HG02938 (cell line): ENCODE measurements at regions not wholly inside any gene's neighbourhood (a gene's known extent, or its start where the extent isn't known, plus 50 kb on each side); places are given as distances from the start of the nearest gene placed in this dataset.

Source experiments
- ATAC-seq: cut with Tn5 transposase; IDR thresholded peaks from one replicate; pipeline ENCODE4 v1.9.1; 2021; ENCODE audit warnings: mild to moderate bottlenecking, moderate library complexity; ENCODE audit not compliant: unreplicated experiment

DNA sequence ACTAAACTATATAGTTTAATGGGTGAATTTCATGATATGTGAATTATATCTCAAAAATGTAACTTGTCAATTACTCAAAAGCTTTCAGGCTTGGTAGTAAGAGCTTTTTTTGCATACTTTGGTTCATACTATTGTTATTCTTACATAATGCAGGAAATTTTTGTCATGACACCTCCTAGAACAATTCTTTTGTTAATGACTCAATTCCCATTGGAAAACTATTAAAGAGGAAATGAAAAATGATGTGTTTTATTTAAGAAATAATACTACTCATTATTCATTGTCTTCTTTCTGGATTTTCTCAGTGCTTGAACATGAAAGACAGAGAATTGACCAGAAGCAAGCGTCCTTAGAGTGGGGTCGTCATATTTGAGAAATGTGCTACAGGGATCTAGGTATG lies 196.4 kb upstream of the KCNJ16 start:
- ATAC-seq, result no peak

DNA sequence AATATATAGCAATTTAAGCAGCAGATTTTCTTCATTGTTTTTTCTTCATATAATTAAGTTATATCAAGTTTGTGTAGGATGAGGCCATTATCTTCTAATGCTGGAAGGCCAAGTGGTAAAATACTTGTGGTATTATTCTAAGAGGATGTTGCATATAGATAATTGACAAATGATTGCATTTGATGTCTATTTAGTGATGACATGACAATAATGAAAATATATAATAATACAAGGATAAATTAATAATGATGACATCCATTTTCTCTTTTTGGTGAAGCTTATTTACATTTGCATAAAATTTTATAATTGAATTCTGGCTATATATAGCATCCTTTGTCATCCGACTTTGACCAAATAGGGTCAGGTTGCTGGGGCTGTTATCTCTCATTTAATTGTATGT lies 195.4 kb upstream of the KCNJ16 start:
- no peak for ATAC-seq

DNA sequence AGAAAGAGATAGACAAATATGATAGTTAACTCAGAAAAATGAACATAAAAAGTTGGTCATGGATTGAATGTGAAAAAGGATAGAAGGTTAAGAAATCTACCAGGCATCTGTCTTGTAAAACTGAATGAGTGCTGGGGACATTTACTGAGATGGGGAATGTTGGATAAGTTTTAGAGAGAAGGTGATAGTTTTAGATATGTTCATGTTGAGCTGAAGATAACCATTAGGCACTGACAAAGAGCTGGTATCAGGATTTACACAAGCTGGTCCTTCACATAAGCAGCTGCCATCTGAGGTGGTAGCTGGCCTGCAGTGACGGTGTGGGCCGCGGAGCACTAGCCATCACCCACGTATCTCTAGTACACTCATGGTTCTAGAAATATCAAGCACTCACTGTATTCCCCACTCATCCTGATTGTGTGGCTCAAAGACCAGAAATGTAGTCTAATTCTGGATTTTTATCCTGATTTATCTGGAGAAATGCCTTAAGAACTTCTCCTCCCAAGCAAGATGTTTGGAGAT lies 194.4 kb upstream of the KCNJ16 start:
- ATAC-seq, result no peak

DNA sequence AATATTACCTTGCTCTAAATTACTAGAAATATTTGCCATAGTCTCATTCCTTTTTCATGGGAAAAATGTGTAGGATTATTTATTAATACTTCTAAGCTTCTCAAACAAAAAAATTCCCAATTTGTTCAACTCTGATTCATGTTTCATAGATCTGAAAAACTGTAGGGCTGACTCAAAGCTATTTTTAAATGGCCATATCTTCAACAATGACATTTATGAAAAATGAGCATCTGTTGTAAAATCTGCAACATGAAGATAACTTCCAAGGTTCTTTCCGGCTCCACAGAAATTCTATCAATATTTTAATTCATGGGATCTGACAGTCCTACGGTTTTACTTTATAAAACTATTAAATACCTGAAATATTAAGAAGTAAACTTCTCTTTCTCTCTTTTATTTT lies 192.7 kb upstream of the KCNJ16 start:
- ATAC-seq, result no peak

DNA sequence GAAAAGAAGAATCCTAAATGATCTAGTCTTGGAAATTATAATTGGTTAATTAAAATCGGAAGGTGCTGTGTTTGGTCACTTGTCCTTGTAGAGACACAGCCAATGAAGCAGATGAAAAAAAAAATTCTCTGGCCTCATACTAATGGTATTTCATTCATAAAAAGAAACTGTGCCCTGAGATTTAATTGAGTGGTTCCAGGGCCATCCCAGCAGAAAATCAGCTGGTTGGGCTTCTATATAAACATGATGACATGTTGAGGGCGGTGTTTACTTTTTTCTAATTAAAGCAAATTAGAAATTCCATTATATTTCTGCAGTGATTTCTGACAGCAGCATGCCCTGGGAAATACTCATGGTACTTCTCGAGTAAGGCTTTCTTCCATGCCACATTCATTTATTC lies 191.9 kb upstream of the KCNJ16 start:
- no peak for ATAC-seq

DNA sequence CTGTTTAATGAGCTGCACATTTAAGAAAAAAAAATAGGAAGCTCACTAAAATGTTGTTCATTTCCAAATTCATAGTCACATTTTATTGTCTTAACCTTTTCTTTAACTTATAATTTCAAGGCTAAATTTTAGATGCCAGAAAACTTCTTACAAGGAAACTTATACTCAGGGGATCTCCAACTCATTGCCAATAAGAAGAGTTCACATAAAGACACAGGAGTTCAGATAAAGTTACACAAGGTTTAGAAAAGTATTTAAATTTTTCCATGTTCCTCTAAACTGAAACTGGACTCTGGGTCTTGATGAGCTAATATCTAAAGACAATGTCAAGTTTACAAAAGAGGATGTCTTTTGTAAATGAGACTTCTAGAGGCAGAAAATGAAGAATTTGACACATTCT lies 190.7 kb upstream of the KCNJ16 start:
- no peak for ATAC-seq

DNA sequence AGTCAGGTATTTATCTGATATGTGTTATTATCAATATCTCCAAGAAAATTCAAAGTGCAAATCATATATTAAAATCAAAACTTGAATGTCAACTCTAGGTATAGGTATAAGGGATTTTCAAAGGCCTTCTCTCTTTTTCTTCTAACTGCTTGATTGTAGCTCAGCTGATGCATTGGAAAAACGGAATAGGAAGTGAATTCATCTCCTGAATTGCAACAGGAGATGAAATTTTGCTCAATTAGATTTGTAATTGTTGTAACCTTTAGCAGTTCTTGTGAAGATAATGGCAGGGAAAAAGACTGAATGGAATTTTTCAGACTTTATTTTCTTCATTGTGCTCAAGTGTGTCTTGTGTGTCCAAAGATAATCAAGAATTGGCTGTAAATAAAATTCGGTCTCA lies 190.2 kb upstream of the KCNJ16 start:
- no peak for ATAC-seq

DNA sequence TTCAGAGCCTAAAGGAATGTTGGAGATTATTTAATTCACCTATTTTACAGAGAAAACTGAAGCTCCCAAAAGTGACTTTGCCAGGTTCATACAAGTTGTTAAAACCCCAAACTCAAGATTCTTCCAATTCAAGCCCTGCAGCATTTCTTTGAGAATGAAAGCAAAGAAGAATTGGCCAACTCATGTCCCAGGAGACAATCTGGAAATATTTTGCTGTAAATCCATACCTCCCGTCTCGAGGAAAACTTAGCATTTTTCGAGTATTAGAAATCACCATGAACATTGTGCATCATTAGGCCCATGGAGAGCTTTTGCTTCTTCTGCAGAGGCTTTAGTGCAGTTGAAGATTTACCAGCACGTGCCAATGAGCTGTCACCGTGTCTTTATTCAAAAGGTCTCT lies 176.4 kb upstream of the KCNJ16 start:
- no peak for ATAC-seq

DNA sequence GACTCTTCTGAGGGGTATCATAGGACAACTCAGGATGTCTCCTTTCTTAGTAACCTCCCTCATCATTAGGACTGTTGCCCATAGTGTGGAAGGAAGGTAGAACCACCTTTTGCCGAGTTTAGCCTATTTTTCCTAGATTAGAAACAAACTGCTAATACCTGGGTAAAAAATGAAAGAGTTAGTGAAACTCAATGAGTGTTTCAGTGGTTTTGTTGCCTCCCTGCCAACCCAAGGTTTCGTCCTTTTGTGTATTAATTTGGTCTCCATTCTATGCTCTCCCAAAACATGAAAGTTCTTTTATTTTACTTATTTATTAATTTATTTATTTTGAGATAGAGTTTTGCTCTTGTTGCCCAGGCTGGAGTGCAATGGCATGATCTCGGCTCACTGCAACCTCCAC lies 174.9 kb upstream of the KCNJ16 start:
- no peak for ATAC-seq

DNA sequence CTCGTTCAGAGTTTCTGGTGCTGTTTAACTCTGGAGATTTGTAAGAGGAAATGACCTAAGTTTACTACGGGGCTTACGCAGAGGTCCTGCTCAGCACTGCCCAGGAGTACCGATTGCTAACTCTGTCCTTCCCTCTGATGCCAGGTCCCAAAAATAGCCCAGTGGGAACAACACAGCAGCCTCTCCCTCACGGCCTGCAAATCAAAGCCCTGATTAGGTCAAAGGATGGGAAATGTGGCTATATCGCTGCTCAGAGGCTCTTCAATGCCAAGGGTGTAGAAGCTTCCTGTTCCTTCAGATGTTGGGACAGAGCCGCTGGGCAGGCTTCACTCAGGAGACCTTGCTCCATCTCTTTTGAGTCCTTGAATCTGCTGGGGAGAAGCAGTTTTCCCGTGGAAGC lies 174.2 kb upstream of the KCNJ16 start:
- no peak for ATAC-seq

DNA sequence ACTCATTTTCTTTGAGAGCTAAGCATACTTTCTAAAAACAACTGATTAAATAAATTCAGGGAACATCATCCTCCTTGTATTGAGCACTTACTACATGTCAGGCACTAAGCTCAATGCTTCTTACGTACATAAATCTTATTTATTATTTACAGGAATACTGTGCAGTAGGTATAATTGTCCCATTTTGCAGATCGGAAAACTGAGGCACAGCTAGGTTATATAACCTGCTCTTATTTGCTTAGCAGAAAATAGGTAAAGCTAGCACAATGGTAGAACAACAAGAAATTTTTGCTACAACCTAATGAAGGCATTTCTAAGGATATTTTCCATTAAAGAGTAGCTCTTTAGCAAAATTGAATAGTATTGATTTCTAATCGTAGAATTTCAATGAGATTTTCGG lies 168.7 kb upstream of the KCNJ16 start:
- no peak for ATAC-seq

DNA sequence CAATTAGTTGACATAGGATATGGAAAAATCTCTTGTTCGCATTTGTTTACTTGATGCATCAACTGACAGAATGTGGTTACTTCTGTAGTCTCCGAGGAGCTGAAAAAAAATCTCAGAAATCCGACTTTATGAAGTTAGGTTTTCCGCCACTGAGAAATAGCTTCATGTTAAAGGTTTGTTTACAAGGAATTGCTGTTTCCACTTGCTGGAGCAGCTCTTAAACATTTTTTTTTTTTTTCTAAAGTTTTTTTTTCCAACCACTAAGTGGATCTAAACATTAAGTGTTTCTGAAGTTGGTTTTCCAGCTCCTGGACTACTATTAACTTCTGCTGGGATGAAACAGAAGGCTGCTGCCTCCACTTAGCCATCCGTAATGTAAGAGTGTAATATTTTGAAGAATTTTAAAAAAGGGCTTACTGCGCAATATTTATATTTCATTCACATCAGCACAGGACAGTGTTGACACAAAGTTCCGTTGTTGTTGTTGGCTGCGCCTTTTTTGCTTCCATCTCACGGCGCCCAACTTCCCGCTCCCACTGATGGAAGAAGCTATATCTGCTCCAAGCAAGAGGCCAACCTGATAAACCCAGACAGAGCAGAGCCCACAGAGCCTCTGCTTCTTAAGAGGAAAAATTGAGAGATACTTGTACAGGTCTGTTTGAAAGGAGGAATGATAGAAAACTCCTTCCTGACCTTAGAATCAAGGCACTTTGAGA lies 167.7 kb upstream of the KCNJ16 start:
- no peak for ATAC-seq

DNA sequence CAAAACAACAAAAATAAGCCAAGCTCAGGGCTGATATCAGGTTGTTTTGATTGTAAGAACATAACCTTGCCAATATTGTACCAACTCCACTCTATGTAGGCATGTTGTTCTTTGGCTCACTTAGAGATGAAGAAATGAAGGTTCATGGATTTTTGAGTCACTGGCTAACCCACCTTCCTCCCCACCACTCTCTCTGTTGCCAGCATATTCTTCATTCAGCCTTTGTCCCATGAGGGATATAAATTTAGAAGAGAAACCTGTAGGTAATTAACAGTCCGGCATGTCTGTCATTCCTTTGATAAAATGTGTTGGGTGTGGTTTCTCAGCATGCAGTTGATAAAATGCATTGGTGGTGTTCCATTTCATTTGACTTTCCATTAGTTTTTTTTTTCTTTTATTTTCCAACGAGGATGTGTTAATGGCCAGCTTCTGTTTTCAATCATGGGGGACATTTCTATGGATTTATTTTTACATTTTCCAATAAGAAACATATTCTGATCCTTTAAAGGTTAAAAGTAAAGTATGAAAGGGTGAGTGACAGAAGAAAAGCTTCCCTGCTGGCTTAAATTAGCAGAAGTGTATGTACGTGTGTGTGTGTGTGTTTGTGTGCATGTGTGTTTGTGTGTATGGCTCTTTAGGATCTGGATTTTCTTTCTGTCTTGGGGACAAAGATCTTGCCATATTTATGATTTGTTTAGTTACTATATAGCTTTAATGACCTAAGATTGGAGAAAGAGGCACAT lies 166.2 kb upstream of the KCNJ16 start:
- ATAC-seq, result no peak

DNA sequence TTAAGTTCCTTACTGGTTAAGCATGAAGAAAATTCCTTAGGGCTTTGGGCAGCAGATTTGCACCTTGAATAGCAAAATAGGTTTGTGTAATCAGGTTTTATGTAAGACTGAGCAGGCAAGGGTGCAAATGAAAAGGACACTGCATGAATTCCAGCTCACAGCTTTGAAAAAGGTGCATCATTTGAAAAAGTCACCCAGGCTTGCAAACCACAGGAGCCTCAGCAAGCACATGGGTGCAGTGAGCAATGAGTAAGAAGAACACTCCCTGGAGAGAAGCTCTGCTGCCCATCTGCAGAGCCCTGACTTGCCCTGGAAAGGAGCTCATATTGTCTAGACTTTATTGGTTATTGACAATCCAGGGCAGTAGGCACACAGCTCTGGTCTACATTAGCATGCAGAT lies 165.6 kb upstream of the KCNJ16 start:
- no peak for ATAC-seq

DNA sequence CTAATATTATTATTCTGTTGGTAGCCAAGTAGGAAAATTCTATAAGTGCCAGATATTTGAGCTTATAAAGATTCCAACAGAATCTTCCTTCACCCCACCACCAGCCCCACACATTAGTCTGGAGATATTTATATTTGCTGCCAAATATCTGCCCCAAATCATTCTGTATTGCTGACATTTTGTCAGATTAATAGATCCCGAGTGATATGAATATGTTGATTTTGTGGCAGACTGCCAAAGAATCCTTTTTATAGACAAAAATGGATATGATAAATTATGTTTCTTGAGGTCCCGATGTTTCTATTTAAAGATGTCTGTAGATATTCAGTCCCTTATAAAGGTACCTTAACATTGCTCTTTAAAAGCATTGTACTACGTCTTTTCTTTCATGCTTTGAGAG lies 162.2 kb upstream of the KCNJ16 start:
- no peak for ATAC-seq

DNA sequence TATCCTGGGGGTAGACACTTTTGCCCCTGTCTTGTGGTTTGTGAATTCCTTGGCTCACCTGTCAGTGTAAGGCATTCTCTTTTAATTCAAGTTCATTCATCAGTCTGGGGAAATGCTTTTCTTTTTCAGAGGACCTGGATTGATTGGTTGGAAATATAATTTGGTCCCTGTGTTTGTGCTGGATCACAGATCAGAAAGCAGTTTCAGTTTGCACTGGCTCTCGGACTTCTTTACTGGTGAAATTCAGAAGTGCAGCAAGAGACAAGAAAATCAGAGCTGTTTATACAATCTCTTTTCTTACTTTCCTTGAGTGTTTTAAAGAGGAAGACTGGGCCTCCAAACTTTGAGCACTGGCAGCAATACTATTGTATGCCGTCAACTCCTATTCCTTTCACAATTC lies 161.8 kb upstream of the KCNJ16 start:
- ATAC-seq, result no peak

DNA sequence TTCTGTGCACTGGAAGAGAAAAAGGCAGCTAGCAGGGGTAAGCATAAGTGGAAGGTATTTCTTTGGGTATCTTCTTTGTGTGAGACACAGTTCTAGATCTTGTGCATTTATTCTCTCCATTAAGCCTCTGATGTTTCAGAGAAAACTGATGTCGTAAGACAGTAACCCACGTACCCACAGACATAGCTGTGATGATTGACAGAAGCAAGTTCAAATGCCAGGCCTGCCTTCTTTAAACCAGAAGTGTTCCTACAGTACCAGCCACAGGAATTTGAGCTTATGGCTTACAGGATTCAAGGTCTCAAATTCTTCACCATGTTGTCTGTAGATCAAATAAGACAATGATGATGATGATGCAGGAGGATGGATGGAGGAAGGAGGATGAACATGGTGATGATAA lies 161.4 kb upstream of the KCNJ16 start:
- no peak for ATAC-seq

DNA sequence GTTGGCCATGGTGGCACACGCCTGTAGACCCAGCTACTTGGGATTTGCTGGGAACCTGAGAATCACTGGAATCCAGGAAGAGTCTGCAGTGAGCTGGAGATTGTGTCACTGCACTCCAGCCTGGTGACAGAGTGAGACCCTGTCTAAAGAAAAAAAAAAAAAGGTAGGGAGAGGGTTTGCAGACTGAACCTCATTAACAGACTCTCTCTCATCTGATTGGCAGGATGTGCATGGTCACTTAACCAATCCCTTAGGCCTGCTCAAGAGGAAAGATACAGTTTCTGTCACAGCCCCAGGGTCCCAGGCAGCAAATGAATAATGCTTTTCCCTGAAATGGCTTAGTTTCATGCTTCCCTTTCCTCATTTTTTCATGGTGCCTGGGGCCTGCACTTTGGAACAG lies 160.5 kb upstream of the KCNJ16 start:
- ATAC-seq, result no peak

DNA sequence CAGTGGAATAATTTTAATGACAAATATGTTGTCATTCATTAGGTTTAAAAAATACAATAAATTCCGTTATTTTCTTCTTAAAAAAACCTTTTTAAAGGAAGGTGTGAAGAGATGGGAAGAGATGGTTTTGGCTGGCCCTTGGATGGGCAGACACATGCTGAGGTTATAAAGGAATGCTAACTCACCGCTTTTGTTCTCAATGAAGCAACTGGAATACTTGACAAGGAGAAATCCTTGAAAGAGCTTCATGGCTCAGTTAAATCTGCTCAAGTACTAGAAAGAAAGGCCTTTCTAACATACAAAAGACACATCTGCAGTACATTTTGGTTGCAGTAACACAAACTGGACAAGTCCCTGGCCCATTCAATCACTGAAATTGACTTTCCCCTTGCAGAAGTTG lies 158.3 kb upstream of the KCNJ16 start:
- ATAC-seq, result no peak

DNA sequence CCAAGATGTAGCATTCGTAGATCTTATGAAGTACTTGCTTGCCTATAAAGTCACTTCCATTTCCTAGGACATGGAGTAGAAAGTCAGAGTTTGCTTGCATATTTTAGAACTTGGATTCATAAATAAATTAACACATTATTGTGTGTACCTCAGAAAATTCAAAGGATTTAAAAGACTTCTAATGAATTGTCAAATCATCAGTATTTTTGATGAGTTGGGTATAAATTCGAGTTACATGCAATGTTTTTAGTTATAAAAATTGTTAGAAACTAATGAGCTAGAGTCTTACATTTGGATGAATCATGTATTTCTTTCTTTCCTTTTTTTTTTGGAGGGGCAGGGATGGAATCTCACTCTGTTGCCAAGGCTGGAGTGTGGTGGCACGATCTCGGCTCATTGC lies 156.9 kb upstream of the KCNJ16 start:
- ATAC-seq, result no peak

DNA sequence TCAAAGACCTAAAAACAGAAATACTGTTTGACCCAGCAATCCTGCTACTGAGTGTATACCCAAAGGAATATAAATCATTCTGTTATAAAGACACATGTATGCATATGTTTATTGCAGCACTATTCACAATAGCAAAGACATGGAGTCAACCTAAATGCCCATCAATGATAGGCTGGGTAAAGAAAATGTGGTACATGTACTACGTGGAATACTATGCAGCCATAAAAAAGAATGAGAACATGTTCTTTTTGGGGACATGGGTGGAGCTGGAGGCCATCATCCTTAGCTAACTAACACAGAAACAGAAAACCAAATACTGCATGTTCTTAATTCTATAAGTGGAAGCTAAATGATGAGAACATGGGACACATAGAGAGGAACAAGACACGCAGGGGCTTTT lies 155.2 kb upstream of the KCNJ16 start:
- no peak for ATAC-seq

DNA sequence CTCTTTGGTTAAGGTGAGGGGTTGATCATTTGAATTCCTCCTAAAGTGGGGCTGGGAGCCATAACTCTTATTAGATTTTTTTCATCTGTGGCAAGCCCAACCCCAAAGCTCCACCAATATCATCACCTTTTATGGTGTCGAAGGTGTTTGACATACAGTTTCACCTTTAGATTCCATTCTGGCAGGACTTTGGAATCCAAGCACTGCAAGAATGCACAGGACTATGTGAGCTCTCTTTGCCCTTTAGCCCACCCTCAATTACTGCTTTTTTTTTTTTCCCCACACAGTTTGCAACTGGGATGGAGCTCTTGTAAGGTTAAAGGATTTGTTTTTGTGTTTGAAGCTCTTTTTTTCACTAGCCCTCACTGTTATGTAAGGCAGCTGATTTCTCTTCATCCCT lies 154.0 kb upstream of the KCNJ16 start:
- ATAC-seq, result no peak

DNA sequence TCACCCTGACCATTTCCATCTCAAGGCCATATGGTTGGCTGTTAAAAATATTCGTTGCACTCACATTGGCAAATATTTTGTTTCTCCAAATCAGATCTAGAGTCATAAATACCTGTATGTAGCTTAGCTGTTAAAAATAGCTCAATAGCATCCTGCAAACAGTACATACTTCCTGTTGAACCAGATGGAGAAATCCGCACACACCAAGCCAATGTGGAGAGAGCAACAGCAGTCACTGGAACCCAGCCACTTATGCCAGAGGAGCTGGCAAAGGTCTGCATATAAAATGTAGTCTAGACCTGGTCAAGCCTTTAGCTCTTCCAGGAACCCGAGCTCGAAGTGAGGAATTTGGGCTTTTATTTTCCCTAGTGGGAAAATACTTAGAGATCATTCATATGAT lies 146.4 kb upstream of the KCNJ16 start:
- ATAC-seq, result no peak
